ENCODE measurements at regions not wholly inside any gene's neighbourhood (a gene's known extent, or its start where the extent isn't known, plus 50 kb on each side); places are given as distances from the start of the nearest gene placed in this dataset.
"Not testable (repeated sequence)": the region's sequence is repeated elsewhere in the genome, so short reads cannot be mapped to it uniquely, and the experiment has no call there.

- DNase-seq, result no peak
Observed at GRCh38 chr21:27380303-27380702, 413.4 kb upstream of the ADAMTS5 start.

- DNase-seq, result no peak
Observed at GRCh38 chr21:27379354-27379753, 412.5 kb upstream of the ADAMTS5 start.

GRCh38 chr21:27372381-27372780 lies 405.5 kb upstream of the ADAMTS5 start:
- no peak for DNase-seq

GRCh38 chr21:27371975-27372331 lies 405.1 kb upstream of the ADAMTS5 start:
- DNase-seq, result no peak

GRCh38 chr21:27371115-27371974 lies 404.5 kb upstream of the ADAMTS5 start:
- DNase-seq, result no peak

GRCh38 chr21:27369978-27370571 lies 403.2 kb upstream of the ADAMTS5 start:
- DNase-seq, result no peak

GRCh38 chr21:27369234-27369633 lies 402.3 kb upstream of the ADAMTS5 start:
- no peak for DNase-seq

- no peak for DNase-seq
Observed at GRCh38 chr21:27366646-27367235, 399.9 kb upstream of the ADAMTS5 start.

- no peak for DNase-seq
Observed at GRCh38 chr21:27366036-27366435, 399.1 kb upstream of the ADAMTS5 start.

GRCh38 chr21:27365394-27365793 lies 398.5 kb upstream of the ADAMTS5 start:
- DNase-seq, result no peak

GRCh38 chr21:27363719-27364477 lies 397.0 kb upstream of the ADAMTS5 start:
- no peak for DNase-seq

GRCh38 chr21:27362249-27362648 lies 395.4 kb upstream of the ADAMTS5 start:
- DNase-seq, result no peak

GRCh38 chr21:27359141-27359540 lies 392.3 kb upstream of the ADAMTS5 start:
- no peak for DNase-seq

- DNase-seq, result no peak
Observed at GRCh38 chr21:27352885-27353284, 386.0 kb upstream of the ADAMTS5 start.

- DNase-seq, result no peak
Observed at GRCh38 chr21:27346041-27346448, 379.2 kb upstream of the ADAMTS5 start.

- DNase-seq, result no peak
Observed at GRCh38 chr21:27339902-27340301, 373.0 kb upstream of the ADAMTS5 start.

- not testable (repeated sequence) for DNase-seq
Observed at GRCh38 chr21:27338007-27338406, 371.1 kb upstream of the ADAMTS5 start.

- no peak for DNase-seq
Observed at GRCh38 chr21:27333096-27333495, 366.2 kb upstream of the ADAMTS5 start.

GRCh38 chr21:27329255-27329851 lies 362.5 kb upstream of the ADAMTS5 start:
- DNase-seq, result no peak

- DNase-seq, result no peak
Observed at GRCh38 chr21:27326301-27326700, 359.4 kb upstream of the ADAMTS5 start.

- DNase-seq, result no peak
Observed at GRCh38 chr21:27323331-27323730, 356.4 kb upstream of the ADAMTS5 start.

GRCh38 chr21:27321791-27322190 lies 354.9 kb upstream of the ADAMTS5 start:
- DNase-seq, result no peak

GRCh38 chr21:27320868-27321267 lies 354.0 kb upstream of the ADAMTS5 start:
- DNase-seq, result no peak

All from activated effector memory CD4-positive, alpha-beta T cell treated with anti-CD3 and anti-CD28 coated beads, Interleukin-2, amount 50 U/mL, for 16 hours (primary cell).